ENCODE measurements at regions not wholly inside any gene's neighbourhood (a gene's known extent, or its start where the extent isn't known, plus 50 kb on each side); places are given as distances from the start of the nearest gene placed in this dataset.
"Not testable (repeated sequence)": the region's sequence is repeated elsewhere in the genome, so short reads cannot be mapped to it uniquely, and the experiment has no call there.

- no peak for DNase-seq
Observed at GRCh38 chr4:120636120-120636630, 286.4 kb downstream of the PRDM5 start.

- DNase-seq, result no peak
Observed at GRCh38 chr4:120633810-120634209, 288.7 kb downstream of the PRDM5 start.

GRCh38 chr4:120630427-120630826 lies 292.1 kb downstream of the PRDM5 start:
- no peak for DNase-seq

- no peak for DNase-seq
Observed at GRCh38 chr4:120629546-120630108, 292.9 kb downstream of the PRDM5 start.

- DNase-seq, result no peak
Observed at GRCh38 chr4:120622601-120623000, 299.9 kb downstream of the PRDM5 start.

- no peak for DNase-seq
Observed at GRCh38 chr4:120617171-120617570, 305.4 kb downstream of the PRDM5 start.

GRCh38 chr4:120616041-120616440 lies 306.5 kb downstream of the PRDM5 start:
- DNase-seq, result no peak

- no peak for DNase-seq
Observed at GRCh38 chr4:120613778-120614177, 308.7 kb downstream of the PRDM5 start.

GRCh38 chr4:120611092-120611491 lies 311.4 kb downstream of the PRDM5 start:
- DNase-seq, result no peak

GRCh38 chr4:120591038-120591437 lies 331.5 kb downstream of the PRDM5 start:
- no peak for DNase-seq

- no peak for DNase-seq
Observed at GRCh38 chr4:120589787-120590186, 332.7 kb downstream of the PRDM5 start.

- no peak for DNase-seq
Observed at GRCh38 chr4:120568731-120569130, 353.8 kb downstream of the PRDM5 start.

GRCh38 chr4:120561648-120562047 lies 360.9 kb downstream of the PRDM5 start:
- no peak for DNase-seq

- DNase-seq, result no peak
Observed at GRCh38 chr4:120557372-120557771, 365.2 kb downstream of the PRDM5 start.

GRCh38 chr4:120555058-120555457 lies 367.5 kb downstream of the PRDM5 start:
- no peak for DNase-seq

GRCh38 chr4:120554086-120554485 lies 368.4 kb downstream of the PRDM5 start:
- no peak for DNase-seq

- DNase-seq, result not testable (repeated sequence)
Observed at GRCh38 chr4:120550624-120551220, 371.8 kb downstream of the PRDM5 start.

GRCh38 chr4:120549011-120549570 lies 373.4 kb downstream of the PRDM5 start:
- no peak for DNase-seq

GRCh38 chr4:120545391-120545790 lies 377.1 kb downstream of the PRDM5 start:
- DNase-seq, result no peak

- no peak for DNase-seq
Observed at GRCh38 chr4:120544838-120545237, 377.7 kb downstream of the PRDM5 start.

GRCh38 chr4:120540625-120541024 lies 381.9 kb downstream of the PRDM5 start:
- DNase-seq, result no peak

GRCh38 chr4:120536884-120537283 lies 385.6 kb downstream of the PRDM5 start:
- DNase-seq, result no peak

- DNase-seq, result no peak
Observed at GRCh38 chr4:120528428-120528827, 394.1 kb downstream of the PRDM5 start.

GRCh38 chr4:120526033-120526432 lies 396.5 kb downstream of the PRDM5 start:
- no peak for DNase-seq

GRCh38 chr4:120525106-120525505 lies 397.4 kb downstream of the PRDM5 start:
- no peak for DNase-seq

Measured in stimulated activated CD4-positive, alpha-beta T cell treated with anti-CD3 and anti-CD28 coated beads, Interleukin-2, amount 100 ng/mL, for 24 hours (primary cell).